ENCODE measurements at regions not wholly inside any gene's neighbourhood (a gene's known extent, or its start where the extent isn't known, plus 50 kb on each side); places are given as distances from the start of the nearest gene placed in this dataset.
"Not testable (repeated sequence)": the region's sequence is repeated elsewhere in the genome, so short reads cannot be mapped to it uniquely, and the experiment has no call there.

DNA sequence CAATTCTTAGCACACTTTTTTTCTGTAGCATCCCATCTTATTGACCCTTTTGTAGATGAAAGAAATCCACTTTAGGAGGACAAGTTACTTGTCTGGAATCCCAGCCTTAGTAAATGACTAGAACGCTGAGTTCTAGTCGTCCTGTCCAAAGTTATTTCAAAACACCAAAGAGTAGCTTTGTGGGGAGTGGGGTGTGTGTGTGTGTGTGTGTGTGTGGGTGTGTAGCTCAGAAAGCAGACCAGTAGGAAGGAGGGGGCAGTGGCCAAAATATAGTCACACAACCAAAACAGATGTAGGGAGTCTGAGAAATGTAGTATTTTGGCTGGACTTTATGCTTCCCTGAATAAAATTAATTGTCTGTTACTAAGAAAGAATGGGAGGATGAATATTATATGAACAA lies 154.6 kb upstream of the FOLH1 start:
- not testable (repeated sequence) for TF ChIP-seq CTCF (IDR thresholded peaks at IDR 0.05 in 2 of 3, conservative IDR thresholded peaks at IDR 0.05 in 1 of 3; ENCODE audit: control insufficient read depth in 2 of 3, extremely low read depth in 1 of 3, insufficient read depth in 1 of 3, low read depth in 3 of 3, low read length in 3 of 3); SMC3 (IDR thresholded peaks at IDR 0.05; ENCODE audit: borderline replicate concordance, low read length); USF2 (IDR thresholded peaks at IDR 0.05; ENCODE audit: borderline replicate concordance, low read depth, low read length); YY1 (IDR thresholded peaks at IDR 0.05; ENCODE audit: low read depth, low read length); POLR2AphosphoS5 (IDR thresholded peaks at IDR 0.05; ENCODE audit: low read length); SREBF1 (IDR thresholded peaks at IDR 0.05; ENCODE audit: low read length); SUZ12 (IDR thresholded peaks at IDR 0.05; ENCODE audit: unreplicated experiment); POLR2A (IDR thresholded peaks at IDR 0.05; ENCODE audit: low read depth, low read length); CHD2 (IDR thresholded peaks at IDR 0.05; ENCODE audit: borderline replicate concordance, low read depth, low read length)
- TF ChIP-seq, protein P1, sequence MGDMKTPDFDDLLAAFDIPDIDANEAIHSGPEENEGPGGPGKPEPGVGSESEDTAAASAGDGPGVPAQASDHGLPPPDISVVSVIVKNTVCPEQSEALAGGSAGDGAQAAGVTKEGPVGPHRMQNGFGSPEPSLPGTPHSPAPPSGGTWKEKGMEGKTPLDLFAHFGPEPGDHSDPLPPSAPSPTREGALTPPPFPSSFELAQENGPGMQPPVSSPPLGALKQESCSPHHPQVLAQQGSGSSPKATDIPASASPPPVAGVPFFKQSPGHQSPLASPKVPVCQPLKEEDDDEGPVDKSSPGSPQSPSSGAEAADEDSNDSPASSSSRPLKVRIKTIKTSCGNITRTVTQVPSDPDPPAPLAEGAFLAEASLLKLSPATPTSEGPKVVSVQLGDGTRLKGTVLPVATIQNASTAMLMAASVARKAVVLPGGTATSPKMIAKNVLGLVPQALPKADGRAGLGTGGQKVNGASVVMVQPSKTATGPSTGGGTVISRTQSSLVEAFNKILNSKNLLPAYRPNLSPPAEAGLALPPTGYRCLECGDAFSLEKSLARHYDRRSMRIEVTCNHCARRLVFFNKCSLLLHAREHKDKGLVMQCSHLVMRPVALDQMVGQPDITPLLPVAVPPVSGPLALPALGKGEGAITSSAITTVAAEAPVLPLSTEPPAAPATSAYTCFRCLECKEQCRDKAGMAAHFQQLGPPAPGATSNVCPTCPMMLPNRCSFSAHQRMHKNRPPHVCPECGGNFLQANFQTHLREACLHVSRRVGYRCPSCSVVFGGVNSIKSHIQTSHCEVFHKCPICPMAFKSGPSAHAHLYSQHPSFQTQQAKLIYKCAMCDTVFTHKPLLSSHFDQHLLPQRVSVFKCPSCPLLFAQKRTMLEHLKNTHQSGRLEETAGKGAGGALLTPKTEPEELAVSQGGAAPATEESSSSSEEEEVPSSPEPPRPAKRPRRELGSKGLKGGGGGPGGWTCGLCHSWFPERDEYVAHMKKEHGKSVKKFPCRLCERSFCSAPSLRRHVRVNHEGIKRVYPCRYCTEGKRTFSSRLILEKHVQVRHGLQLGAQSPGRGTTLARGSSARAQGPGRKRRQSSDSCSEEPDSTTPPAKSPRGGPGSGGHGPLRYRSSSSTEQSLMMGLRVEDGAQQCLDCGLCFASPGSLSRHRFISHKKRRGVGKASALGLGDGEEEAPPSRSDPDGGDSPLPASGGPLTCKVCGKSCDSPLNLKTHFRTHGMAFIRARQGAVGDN (IDR thresholded peaks at IDR 0.05): not testable (repeated sequence)
- TF ChIP-seq, protein P2, sequence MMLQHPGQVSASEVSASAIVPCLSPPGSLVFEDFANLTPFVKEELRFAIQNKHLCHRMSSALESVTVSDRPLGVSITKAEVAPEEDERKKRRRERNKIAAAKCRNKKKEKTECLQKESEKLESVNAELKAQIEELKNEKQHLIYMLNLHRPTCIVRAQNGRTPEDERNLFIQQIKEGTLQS (IDR thresholded peaks at IDR 0.05; ENCODE audit: borderline replicate concordance, extremely low read depth, low read depth, low read length): not testable (repeated sequence)

Measured in GM12878 (cell line).